ENCODE measurements at regions not wholly inside any gene's neighbourhood (a gene's known extent, or its start where the extent isn't known, plus 50 kb on each side); places are given as distances from the start of the nearest gene placed in this dataset.

DNA sequence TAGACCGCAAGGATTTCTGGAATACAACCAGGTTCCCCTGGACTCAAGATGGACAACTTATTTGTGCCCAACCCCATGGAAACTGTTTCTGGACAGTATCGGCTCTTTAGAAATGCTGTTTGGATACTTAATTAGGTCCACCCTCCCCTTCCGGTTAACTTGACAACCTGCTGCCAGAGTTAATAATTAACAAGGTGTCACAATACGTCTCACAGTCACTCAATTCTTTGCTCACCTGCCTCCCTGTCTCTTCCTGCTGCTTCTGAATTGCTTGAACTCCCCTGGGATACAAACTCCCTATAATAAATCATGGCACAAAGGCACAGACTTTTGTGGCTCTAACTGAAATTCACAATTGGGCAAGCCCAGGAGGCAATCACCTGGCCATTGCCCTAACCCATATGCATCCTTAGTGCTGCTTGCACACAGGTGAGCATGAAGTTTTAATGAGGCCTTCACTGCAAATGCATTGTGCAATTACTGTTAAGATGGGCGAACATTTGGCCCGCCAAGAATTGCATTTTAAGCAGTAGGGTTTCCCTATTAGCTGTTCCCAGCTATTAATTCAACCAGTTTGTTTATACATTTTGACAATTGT is 504.4 kb upstream of the NOX3 start:
- TF ChIP-seq MXI1 (IDR thresholded peaks at IDR 0.05; ENCODE audit: borderline replicate concordance, low read depth, low read length): no peak
- no peak for TF ChIP-seq POLR2A (IDR thresholded peaks at IDR 0.05; ENCODE audit: low read depth, low read length)
- TF ChIP-seq RFX5 (IDR thresholded peaks at IDR 0.05; ENCODE audit: low read depth, low read length): no peak
- TF ChIP-seq, protein P1, sequence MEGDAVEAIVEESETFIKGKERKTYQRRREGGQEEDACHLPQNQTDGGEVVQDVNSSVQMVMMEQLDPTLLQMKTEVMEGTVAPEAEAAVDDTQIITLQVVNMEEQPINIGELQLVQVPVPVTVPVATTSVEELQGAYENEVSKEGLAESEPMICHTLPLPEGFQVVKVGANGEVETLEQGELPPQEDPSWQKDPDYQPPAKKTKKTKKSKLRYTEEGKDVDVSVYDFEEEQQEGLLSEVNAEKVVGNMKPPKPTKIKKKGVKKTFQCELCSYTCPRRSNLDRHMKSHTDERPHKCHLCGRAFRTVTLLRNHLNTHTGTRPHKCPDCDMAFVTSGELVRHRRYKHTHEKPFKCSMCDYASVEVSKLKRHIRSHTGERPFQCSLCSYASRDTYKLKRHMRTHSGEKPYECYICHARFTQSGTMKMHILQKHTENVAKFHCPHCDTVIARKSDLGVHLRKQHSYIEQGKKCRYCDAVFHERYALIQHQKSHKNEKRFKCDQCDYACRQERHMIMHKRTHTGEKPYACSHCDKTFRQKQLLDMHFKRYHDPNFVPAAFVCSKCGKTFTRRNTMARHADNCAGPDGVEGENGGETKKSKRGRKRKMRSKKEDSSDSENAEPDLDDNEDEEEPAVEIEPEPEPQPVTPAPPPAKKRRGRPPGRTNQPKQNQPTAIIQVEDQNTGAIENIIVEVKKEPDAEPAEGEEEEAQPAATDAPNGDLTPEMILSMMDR (conservative IDR thresholded peaks at IDR 0.05; ENCODE audit: low read depth, low read length): no peak
- no peak for TF ChIP-seq USF2 (IDR thresholded peaks at IDR 0.05; ENCODE audit: low read depth, low read length)
- no peak for TF ChIP-seq RAD21 (IDR thresholded peaks at IDR 0.05; ENCODE audit: low read length)
